ENCODE measurements at regions not wholly inside any gene's neighbourhood (a gene's known extent, or its start where the extent isn't known, plus 50 kb on each side); places are given as distances from the start of the nearest gene placed in this dataset.

DNA sequence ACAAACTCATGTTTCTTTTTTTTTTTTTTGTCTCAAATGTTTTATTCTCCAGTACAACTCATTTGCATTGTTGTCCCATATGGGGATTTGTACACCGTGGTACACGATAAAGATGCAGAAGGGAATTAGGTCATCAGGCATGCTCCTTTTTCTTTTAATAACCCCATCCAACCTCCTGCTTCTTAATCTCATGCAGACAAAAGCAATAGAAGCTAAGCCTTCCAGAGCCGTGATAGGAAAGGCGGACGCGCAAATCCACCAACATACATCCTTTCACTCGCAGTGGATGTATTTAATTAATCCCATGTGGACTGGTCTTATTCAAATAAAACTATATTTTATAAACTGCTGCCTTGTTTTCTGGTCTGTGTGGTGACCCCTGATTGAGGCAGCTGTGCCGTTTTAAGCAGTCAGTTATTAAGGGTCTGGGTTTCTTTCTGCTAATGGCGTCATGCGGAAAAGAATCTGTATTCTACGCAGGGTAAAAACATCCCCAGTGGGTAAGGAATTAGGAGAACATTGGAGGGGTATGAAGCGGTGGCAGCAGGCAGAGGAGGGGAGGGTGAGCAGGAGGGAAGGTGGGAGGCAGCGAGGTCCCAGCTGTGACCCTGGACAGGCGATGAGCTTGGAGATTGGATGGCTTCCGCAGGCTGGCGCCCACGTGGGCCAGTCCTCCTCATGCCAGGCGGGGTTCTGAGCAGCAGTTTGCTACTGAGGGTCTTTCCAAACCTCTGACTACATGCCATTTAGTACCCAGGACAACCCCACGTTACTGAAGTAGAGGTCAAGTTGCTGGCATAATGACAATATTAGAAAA is 172.8 kb downstream of the LINC00237 start:
- H4K20me1 ChIP-seq (ENCODE audit: insufficient read depth, low read length) = no peaks in the 10 kb centered on the region
- no peaks in the 10 kb centered on the region for H3K36me3 ChIP-seq (replicated peaks; ENCODE audit: low read depth, low read length)
- no peak overlapping the region for H3K4me3 ChIP-seq (ENCODE audit: low read length)
- no peak overlapping the region for H3K9ac ChIP-seq (ENCODE audit: low read length)
- H3K4me1 ChIP-seq (ENCODE audit: low read length) = no peaks in the 10 kb centered on the region
- H3K4me2 ChIP-seq (ENCODE audit: low read length) = no peak overlapping the region
- no peaks in the 10 kb centered on the region for H3K79me2 ChIP-seq (ENCODE audit: low read length)
- no peak for TF ChIP-seq EZH2phosphoT487 (IDR thresholded peaks at IDR 0.05; ENCODE audit: low read depth)
- TF ChIP-seq, protein P1, sequence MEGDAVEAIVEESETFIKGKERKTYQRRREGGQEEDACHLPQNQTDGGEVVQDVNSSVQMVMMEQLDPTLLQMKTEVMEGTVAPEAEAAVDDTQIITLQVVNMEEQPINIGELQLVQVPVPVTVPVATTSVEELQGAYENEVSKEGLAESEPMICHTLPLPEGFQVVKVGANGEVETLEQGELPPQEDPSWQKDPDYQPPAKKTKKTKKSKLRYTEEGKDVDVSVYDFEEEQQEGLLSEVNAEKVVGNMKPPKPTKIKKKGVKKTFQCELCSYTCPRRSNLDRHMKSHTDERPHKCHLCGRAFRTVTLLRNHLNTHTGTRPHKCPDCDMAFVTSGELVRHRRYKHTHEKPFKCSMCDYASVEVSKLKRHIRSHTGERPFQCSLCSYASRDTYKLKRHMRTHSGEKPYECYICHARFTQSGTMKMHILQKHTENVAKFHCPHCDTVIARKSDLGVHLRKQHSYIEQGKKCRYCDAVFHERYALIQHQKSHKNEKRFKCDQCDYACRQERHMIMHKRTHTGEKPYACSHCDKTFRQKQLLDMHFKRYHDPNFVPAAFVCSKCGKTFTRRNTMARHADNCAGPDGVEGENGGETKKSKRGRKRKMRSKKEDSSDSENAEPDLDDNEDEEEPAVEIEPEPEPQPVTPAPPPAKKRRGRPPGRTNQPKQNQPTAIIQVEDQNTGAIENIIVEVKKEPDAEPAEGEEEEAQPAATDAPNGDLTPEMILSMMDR (IDR thresholded peaks at IDR 0.05; ENCODE audit: low read depth, low read length) = no peak
- no peak overlapping the region for H3K27ac ChIP-seq (ENCODE audit: low read length)
- peaks cover 29% of the 10 kb centered on the region for H3K27me3 ChIP-seq (ENCODE audit: low read depth, low read length)
- no peak overlapping the region for H2AFZ ChIP-seq (ENCODE audit: low read depth, low read length)
- H3K9me3 ChIP-seq (ENCODE audit: insufficient read depth, low read length) = no peaks in the 10 kb centered on the region

DNA sequence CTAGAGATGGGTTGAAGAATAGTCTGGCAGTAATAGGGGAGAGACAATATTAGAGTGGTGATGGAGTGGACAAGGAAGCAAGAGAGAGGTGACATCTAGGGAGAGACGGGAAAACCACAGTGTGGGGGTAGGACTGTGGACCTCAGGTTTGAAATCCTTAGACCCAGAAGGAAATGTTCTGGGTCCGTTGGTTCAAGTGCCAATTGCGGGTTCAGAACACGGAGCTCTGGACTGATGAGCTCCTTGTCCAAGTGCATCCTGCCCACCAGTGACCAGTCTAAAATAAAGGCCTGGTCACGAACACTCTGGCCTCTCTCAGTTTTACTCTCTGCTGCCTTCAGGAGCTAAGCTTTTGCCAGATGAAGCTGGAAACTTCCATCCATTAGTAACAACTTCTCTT is 174.0 kb downstream of the LINC00237 start:
- Histone ChIP-seq H3K36me3 (replicated peaks; ENCODE audit: low read depth, low read length) (no peaks in the 10 kb centered on the region), H3K4me2 (ENCODE audit: low read length) (no peak overlapping the region), H3K79me2 (ENCODE audit: low read length) (no peaks in the 10 kb centered on the region), H3K27me3 (ENCODE audit: low read depth, low read length) (peaks cover 29% of the 10 kb centered on the region), H3K4me1 (ENCODE audit: low read length) (no peaks in the 10 kb centered on the region), H3K4me3 (ENCODE audit: low read length) (no peak overlapping the region), H4K20me1 (ENCODE audit: insufficient read depth, low read length) (no peaks in the 10 kb centered on the region), H3K27ac (ENCODE audit: low read length) (no peak overlapping the region), H3K9ac (ENCODE audit: low read length) (no peak overlapping the region), H3K9me3 (ENCODE audit: insufficient read depth, low read length) (no peaks in the 10 kb centered on the region), H2AFZ (ENCODE audit: low read depth, low read length) (no peak overlapping the region)
- TF ChIP-seq EZH2phosphoT487 (IDR thresholded peaks at IDR 0.05; ENCODE audit: low read depth) = no peak
- TF ChIP-seq, protein P1 (IDR thresholded peaks at IDR 0.05; ENCODE audit: low read depth, low read length) = no peak

DNA sequence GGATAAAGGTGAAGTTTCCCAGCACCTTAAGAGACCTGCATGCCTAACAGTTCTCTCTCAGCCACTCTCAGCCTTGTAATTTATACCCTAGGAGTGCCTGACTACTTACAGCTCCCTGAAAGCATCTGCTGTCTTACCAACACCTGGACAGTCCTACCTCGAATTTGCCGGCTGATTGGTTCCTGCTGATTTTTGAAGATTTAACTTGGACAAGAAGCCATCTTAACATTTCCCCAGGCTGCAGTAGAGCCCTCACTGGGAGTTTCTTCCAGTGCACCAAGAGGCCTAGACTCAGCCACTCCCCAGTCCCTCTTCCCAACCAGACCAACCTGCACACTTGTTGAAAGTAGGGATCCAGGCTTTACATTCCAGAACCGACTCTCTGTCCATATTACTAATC is 174.5 kb downstream of the LINC00237 start:
- Histone ChIP-seq H3K36me3 (replicated peaks; ENCODE audit: low read depth, low read length) (no peaks in the 10 kb centered on the region), H3K9me3 (ENCODE audit: insufficient read depth, low read length) (no peaks in the 10 kb centered on the region), H3K4me2 (ENCODE audit: low read length) (no peak overlapping the region), H3K4me1 (ENCODE audit: low read length) (no peaks in the 10 kb centered on the region), H3K27ac (ENCODE audit: low read length) (no peak overlapping the region), H3K27me3 (ENCODE audit: low read depth, low read length) (peaks cover 26% of the 10 kb centered on the region), H2AFZ (ENCODE audit: low read depth, low read length) (no peak overlapping the region), H3K79me2 (ENCODE audit: low read length) (no peaks in the 10 kb centered on the region), H4K20me1 (ENCODE audit: insufficient read depth, low read length) (no peaks in the 10 kb centered on the region), H3K4me3 (ENCODE audit: low read length) (no peak overlapping the region), H3K9ac (ENCODE audit: low read length) (no peak overlapping the region)
- TF ChIP-seq, protein P1 (IDR thresholded peaks at IDR 0.05; ENCODE audit: low read depth, low read length) = no peak
- TF ChIP-seq EZH2phosphoT487 (IDR thresholded peaks at IDR 0.05; ENCODE audit: low read depth) = no peak

DNA sequence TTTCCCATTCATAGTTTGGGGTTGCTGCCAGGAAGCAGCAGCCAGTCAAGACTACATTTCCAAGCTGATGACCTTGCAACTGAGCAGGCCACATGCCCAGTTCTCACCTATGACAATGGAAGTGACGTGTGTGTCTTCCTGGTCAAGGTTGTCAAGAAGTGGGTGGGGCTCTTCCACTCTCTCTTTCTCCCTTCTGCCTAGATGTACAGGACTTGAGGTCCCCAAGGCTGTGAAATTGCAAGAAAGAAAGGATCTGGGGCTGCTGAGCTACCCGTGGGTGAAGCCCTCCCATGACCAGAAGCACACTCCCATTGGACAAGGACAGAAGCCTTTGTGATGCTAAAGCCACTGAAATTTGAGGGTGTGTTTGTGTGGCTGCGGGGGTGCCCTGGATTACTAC is 175.1 kb downstream of the LINC00237 start:
- Histone ChIP-seq H3K27me3 (ENCODE audit: low read depth, low read length) (peaks cover 26% of the 10 kb centered on the region), H3K27ac (ENCODE audit: low read length) (no peak overlapping the region), H3K4me2 (ENCODE audit: low read length) (no peak overlapping the region), H3K9me3 (ENCODE audit: insufficient read depth, low read length) (no peaks in the 10 kb centered on the region), H2AFZ (ENCODE audit: low read depth, low read length) (no peak overlapping the region), H3K9ac (ENCODE audit: low read length) (no peak overlapping the region), H3K4me1 (ENCODE audit: low read length) (no peaks in the 10 kb centered on the region), H3K4me3 (ENCODE audit: low read length) (no peak overlapping the region), H3K36me3 (replicated peaks; ENCODE audit: low read depth, low read length) (no peaks in the 10 kb centered on the region), H4K20me1 (ENCODE audit: insufficient read depth, low read length) (no peaks in the 10 kb centered on the region), H3K79me2 (ENCODE audit: low read length) (no peaks in the 10 kb centered on the region)
- no peak for TF ChIP-seq EZH2phosphoT487 (IDR thresholded peaks at IDR 0.05; ENCODE audit: low read depth)
- TF ChIP-seq, protein P1 (IDR thresholded peaks at IDR 0.05; ENCODE audit: low read depth, low read length) = no peak
